Lung (tissue), 11 donors: ENCODE measurements at regions not wholly inside any gene's neighbourhood (a gene's known extent, or its start where the extent isn't known, plus 50 kb on each side); places are given as distances from the start of the nearest gene placed in this dataset.

Experiments
- ATAC-seq: fragments of 200-7000 bp; cut with Tn5 transposase; one replicate; pipeline ENCODE4 v1.9.1; 2020; ENCODE audit warnings: moderate number of reproducible peaks; ENCODE audit not compliant: insufficient read depth, low FRiP score
- DNase-seq, 3 donors: peaks; one replicate each; pipeline ENCODE4 v3.0.0-alpha.2; 2013 to 2017
- H3K27ac ChIP-seq, 2 donors: one replicate each; pipeline ENCODE4 v1.5.1; 2013; ENCODE audit warnings: mild to moderate bottlenecking in 2 of 2, moderate library complexity in 2 of 2, control low read depth in 1 of 2, inconsistent platforms in 1 of 2, low read depth in 1 of 2, low read length in 1 of 2
- H3K27me3 ChIP-seq, 3 donors: one replicate each; pipeline ENCODE4 v1.5.1; 2013; ENCODE audit warnings: low read length in 2 of 3; ENCODE audit not compliant: control insufficient read depth in 3 of 3, insufficient read depth in 3 of 3
- H3K36me3 ChIP-seq, 4 donors: one replicate each; pipeline ENCODE4 v1.5.1; 2013; ENCODE audit warnings: low read length in 4 of 4, mild to moderate bottlenecking in 1 of 4, moderate library complexity in 1 of 4; ENCODE audit not compliant: control insufficient read depth in 4 of 4, insufficient read depth in 4 of 4
- H3K4me1 ChIP-seq, 5 donors: one replicate each; pipeline ENCODE4 v1.5.1; 2013; ENCODE audit warnings: low read length in 5 of 5, mild to moderate bottlenecking in 2 of 5, moderate library complexity in 1 of 5; ENCODE audit not compliant: control insufficient read depth in 5 of 5, insufficient read depth in 5 of 5
- H3K4me3 ChIP-seq: one replicate; pipeline ENCODE4 v1.5.1; 2013; ENCODE audit warnings: mild to moderate bottlenecking, control low read depth, moderate library complexity
- H3K9ac ChIP-seq, 2 donors: one replicate each; pipeline ENCODE4 v1.5.1; 2013; ENCODE audit warnings: low read length in 2 of 2, control low read depth in 1 of 2; ENCODE audit not compliant: insufficient read depth in 1 of 2
- H3K9me3 ChIP-seq, 4 donors: one replicate each; pipeline ENCODE4 v1.5.1; 2013; ENCODE audit warnings: low read length in 3 of 4, mild to moderate bottlenecking in 1 of 4, moderate library complexity in 1 of 4; ENCODE audit not compliant: control insufficient read depth in 4 of 4, insufficient read depth in 3 of 4
- WGBS, 2 donors: extraction: QIAGEN DNeasy Blood & Tissue Kit; methylation state at CpG; one replicate each; pipeline ENCODE4 v1.1.7; 2013; 5-methylcytosine and 5-hydroxymethylcytosine counted together
- TF ChIP-seq, protein P1 (sequence below): IDR thresholded peaks from 2 replicates; pipeline ENCODE4 v1.5.1; 2012; ENCODE audit warnings: mild to moderate bottlenecking; ENCODE audit errors: control extremely low read depth, extremely low read depth
- donor health status: control.
- donor health status: control.
- donor health status: Bipolar disorder and iron deficiency.
- donor health status: healthy.
- donor health status: DM: yes; HTN: yes; CAD: no.

- TF ChIP-seq, protein P1, sequence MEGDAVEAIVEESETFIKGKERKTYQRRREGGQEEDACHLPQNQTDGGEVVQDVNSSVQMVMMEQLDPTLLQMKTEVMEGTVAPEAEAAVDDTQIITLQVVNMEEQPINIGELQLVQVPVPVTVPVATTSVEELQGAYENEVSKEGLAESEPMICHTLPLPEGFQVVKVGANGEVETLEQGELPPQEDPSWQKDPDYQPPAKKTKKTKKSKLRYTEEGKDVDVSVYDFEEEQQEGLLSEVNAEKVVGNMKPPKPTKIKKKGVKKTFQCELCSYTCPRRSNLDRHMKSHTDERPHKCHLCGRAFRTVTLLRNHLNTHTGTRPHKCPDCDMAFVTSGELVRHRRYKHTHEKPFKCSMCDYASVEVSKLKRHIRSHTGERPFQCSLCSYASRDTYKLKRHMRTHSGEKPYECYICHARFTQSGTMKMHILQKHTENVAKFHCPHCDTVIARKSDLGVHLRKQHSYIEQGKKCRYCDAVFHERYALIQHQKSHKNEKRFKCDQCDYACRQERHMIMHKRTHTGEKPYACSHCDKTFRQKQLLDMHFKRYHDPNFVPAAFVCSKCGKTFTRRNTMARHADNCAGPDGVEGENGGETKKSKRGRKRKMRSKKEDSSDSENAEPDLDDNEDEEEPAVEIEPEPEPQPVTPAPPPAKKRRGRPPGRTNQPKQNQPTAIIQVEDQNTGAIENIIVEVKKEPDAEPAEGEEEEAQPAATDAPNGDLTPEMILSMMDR, result no peak
- no peak for ATAC-seq
- Histone ChIP-seq H3K4me3 (no peak overlapping the region), H3K4me1 (peaks cover 0 to 8% (median 0%) of the 10 kb centered on the region in 5 donors), H3K36me3 (no peaks in the 10 kb centered on the region), H3K9me3 (no peaks in the 10 kb centered on the region), H3K9ac (no peak overlapping the region), H3K27me3 (no peaks in the 10 kb centered on the region), H3K27ac (no peak overlapping the region)
- DNase-seq, result no peak
- WGBS, 2 donors, result 86 to 92% methylated on average over 7 of the region's 7 CpGs
Measured at GRCh38 chr5:85646036-85646435, 971.7 kb upstream of the COX7C start.

GRCh38 chr5:85646641-85647040 lies 971.1 kb upstream of the COX7C start:
- Histone ChIP-seq H3K4me3 (no peak overlapping the region), H3K27me3 (no peaks in the 10 kb centered on the region), H3K9ac (no peak overlapping the region), H3K36me3 (no peaks in the 10 kb centered on the region), H3K27ac (no peak overlapping the region), H3K4me1 (peaks cover 0 to 8% (median 0%) of the 10 kb centered on the region in 5 donors), H3K9me3 (no peaks in the 10 kb centered on the region)
- ATAC-seq, result no peak
- DNase-seq, result peak; percentile 19 to 48 (median 45)
- TF ChIP-seq, protein P1, result no peak
- WGBS, 2 donors, result 68 to 76% methylated on average over 2 of the region's 2 CpGs

DNA sequence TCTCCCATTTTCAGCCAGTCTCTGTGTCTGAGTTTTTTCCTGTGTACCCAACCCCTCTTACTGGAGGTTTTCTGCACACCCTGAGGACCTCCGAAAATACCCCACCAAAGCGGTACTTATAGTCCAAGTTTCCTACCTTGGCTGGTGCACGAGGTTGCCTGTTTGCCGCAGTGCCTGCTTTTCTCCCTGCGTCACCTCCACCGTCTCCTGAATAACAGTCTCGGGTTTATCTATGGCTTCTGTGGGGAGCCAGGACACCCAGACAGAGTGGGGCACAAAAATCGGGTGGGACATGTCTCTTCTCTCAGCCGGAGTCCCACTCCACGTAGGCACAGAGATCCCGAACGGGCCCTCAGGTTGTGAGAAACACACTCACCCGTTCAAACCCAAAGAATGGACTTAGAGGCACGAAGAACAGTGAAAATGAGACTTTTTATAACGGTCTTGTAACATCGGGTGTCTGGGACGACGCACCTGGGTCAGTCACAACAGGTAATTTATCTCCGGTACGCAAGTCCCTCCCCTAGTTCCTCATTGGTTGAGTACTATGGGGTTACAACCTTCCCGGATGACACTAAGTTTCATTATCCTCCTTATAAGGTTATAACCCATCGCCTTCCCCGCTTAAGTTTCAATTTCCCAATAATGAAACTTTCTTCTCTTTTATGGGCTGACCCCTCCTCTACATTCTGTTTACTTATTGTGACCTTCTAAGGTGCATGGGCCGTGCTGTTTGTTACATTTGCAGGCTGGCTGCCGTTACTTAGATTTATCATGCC lies 970.2 kb upstream of the COX7C start:
- TF ChIP-seq, protein P1, result no peak
- H3K4me3 ChIP-seq, result no peak overlapping the region
- no peak overlapping the region for H3K27ac ChIP-seq
- WGBS, 2 donors, result 85% methylated on average over 25 of the region's 25 CpGs
- H3K27me3 ChIP-seq, result no peaks in the 10 kb centered on the region
- no peak for ATAC-seq
- no peak for DNase-seq
- no peaks in the 10 kb centered on the region for H3K9me3 ChIP-seq
- H3K36me3 ChIP-seq, result no peaks in the 10 kb centered on the region
- H3K9ac ChIP-seq, result no peak overlapping the region
- peaks cover 0 to 8% (median 0%) of the 10 kb centered on the region in 5 donors for H3K4me1 ChIP-seq

DNA sequence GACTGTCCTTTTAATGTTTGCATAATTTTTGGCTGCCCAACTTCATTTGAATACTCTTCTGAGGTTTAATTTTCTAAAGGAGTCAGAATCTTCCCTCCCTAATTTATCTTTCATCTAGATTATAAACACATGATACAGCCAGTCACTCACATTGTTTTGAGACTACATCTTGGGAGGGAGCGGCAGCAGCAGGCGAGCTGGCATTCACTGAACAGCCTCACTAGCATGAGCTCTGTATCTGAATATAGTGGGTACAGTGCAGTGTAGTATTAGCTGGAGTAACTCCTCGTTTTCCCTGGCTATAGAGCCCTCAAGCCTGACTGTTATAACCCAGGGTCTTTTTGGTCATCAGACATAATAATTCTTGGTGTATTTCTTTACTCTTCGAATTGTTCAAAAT lies 969.2 kb upstream of the COX7C start:
- H3K9me3 ChIP-seq, result no peaks in the 10 kb centered on the region
- H3K27ac ChIP-seq, result no peak overlapping the region
- peaks cover 0 to 8% (median 0%) of the 10 kb centered on the region in 5 donors for H3K4me1 ChIP-seq
- H3K9ac ChIP-seq, result no peak overlapping the region
- ATAC-seq, result no peak
- H3K27me3 ChIP-seq, result no peaks in the 10 kb centered on the region
- no peak overlapping the region for H3K4me3 ChIP-seq
- TF ChIP-seq, protein P1, result no peak
- DNase-seq, result no peak
- 66 to 78% methylated on average over 4 of the region's 4 CpGs for WGBS, 2 donors
- H3K36me3 ChIP-seq, result no peaks in the 10 kb centered on the region
